ENCODE measurements at regions not wholly inside any gene's neighbourhood (a gene's known extent, or its start where the extent isn't known, plus 50 kb on each side); places are given as distances from the start of the nearest gene placed in this dataset.

- no peak overlapping the region for H3K27ac ChIP-seq (ENCODE audit: low read depth, low read length)
- H3K9ac ChIP-seq (replicated peaks in 1 of 4; ENCODE audit: extremely low read depth in 1 of 4, low read depth in 3 of 4, low read length in 3 of 4), result no peak overlapping the region
- H3K79me2 ChIP-seq (ENCODE audit: control insufficient read depth in 1 of 2, insufficient read depth in 2 of 2, low read length in 2 of 2), result no peaks in the 10 kb centered on the region
- H2BK5ac ChIP-seq (ENCODE audit: low read depth, low read length), result no peak overlapping the region
- no peak for TF ChIP-seq SRF (IDR thresholded peaks at IDR 0.05; ENCODE audit: low read depth, low read length)
- no peak for TF ChIP-seq E2F6 (IDR thresholded peaks at IDR 0.05)
- H3K79me1 ChIP-seq (ENCODE audit: low read depth, low read length), result no peaks in the 10 kb centered on the region
- POLR2A ChIA-PET (ENCODE audit: partially characterized antibody), result no interaction called here
- FAIRE-seq (no peak), DNase-seq (ENCODE audit: low read depth in 1 of 2, low spot score in 2 of 2) (no peak)
- H3K56ac ChIP-seq (replicated peaks; ENCODE audit: insufficient read length, low read depth, low read length), result no peak overlapping the region
- no peaks in the 10 kb centered on the region for H3K4me1 ChIP-seq (replicated peaks in 1 of 4; ENCODE audit: control insufficient read depth in 3 of 4, insufficient read depth in 4 of 4, low read length in 3 of 4)
- no peak overlapping the region for H2AK5ac ChIP-seq (ENCODE audit: low read depth, low read length)
- H4K91ac ChIP-seq (replicated peaks; ENCODE audit: insufficient read length, low read length), result no peak overlapping the region
- no peaks in the 10 kb centered on the region for H3K36me3 ChIP-seq (ENCODE audit: control insufficient read depth in 2 of 4, insufficient read depth in 4 of 4, low read length in 3 of 4)
- H2BK15ac ChIP-seq (ENCODE audit: low read length), result no peak overlapping the region
- no peak overlapping the region for H2BK12ac ChIP-seq (ENCODE audit: low read depth, low read length)
- no peak overlapping the region for H4K8ac ChIP-seq (ENCODE audit: extremely low read depth, insufficient read depth, low read length)
- H3K23ac ChIP-seq (ENCODE audit: insufficient read length), result no peak overlapping the region
- H2BK20ac ChIP-seq (ENCODE audit: low read length), result no peak overlapping the region
- H3K18ac ChIP-seq (ENCODE audit: extremely low read depth, low read length), result no peak overlapping the region
- H3K23me2 ChIP-seq (ENCODE audit: low read depth, low read length), result no peaks in the 10 kb centered on the region
- no peak overlapping the region for H2BK120ac ChIP-seq (replicated peaks; ENCODE audit: low read depth, low read length)
- H2AFZ ChIP-seq (ENCODE audit: low read length), result no peak overlapping the region
- no peak overlapping the region for H3K14ac ChIP-seq (ENCODE audit: insufficient read length)
- no peaks in the 10 kb centered on the region for H3K9me3 ChIP-seq (ENCODE audit: insufficient read depth in 2 of 2, low read depth in 1 of 2, low read length in 1 of 2)
- H3K4me2 ChIP-seq (ENCODE audit: insufficient read depth in 1 of 2, low read depth in 2 of 2, low read length in 2 of 2), result no peak overlapping the region
- H3K4ac ChIP-seq (replicated peaks; ENCODE audit: insufficient read length, low read depth, low read length), result no peak overlapping the region
- CTCF ChIA-PET (ENCODE audit: partially characterized antibody), result interaction anchor here (2.9 kb wide), 1 partner anchor 22 kb away, joined by 9 read pairs; no protein-coding TSS in a partner anchor
- H3K4me3 ChIP-seq (ENCODE audit: extremely low read depth in 1 of 4, insufficient read depth in 2 of 4, low read depth in 3 of 4, low read length in 4 of 4), result no peak overlapping the region
- H4K20me1 ChIP-seq (replicated peaks in 1 of 2; ENCODE audit: control insufficient read depth in 1 of 2, insufficient read depth in 2 of 2, low read length in 2 of 2), result no peaks in the 10 kb centered on the region
- H3K27me3 ChIP-seq (replicated peaks in 1 of 4; ENCODE audit: control insufficient read depth in 3 of 4, extremely low read depth in 1 of 4, insufficient read depth in 3 of 4, low read length in 3 of 4), result no peaks in the 10 kb centered on the region
- no peak overlapping the region for H4K5ac ChIP-seq (ENCODE audit: insufficient read length, low read depth, low read length)
Measured at GRCh38 chr15:47573673-47574072, 143.6 kb upstream of the SEMA6D start.

All from H1 (cell line).